HCT116 (cell line): ENCODE measurements at regions not wholly inside any gene's neighbourhood (a gene's known extent, or its start where the extent isn't known, plus 50 kb on each side); places are given as distances from the start of the nearest gene placed in this dataset.
"Not testable (repeated sequence)": the region's sequence is repeated elsewhere in the genome, so short reads cannot be mapped to it uniquely, and the experiment has no call there.

ENCODE experiments used
- CTCF ChIP-seq, 3 experiments: fragments of 200-600 bp in 1 of 3; sonication (generic) in 1 of 3; IDR thresholded peaks in 2 of 3; conservative IDR thresholded peaks in 1 of 3; 2 replicates each; pipeline ENCODE4 v1.5.1; 2012 to 2017; ENCODE audit warnings: low read depth in 2 of 3, low read length in 2 of 3, antibody characterized with exemption in 1 of 3, borderline replicate concordance in 1 of 3, control low read depth in 1 of 3, mild to moderate bottlenecking in 1 of 3, mixed read lengths in 1 of 3, mixed run types in 1 of 3, moderate library complexity in 1 of 3; ENCODE audit not compliant: insufficient read depth in 1 of 3
- EGR1 ChIP-seq: IDR thresholded peaks from 2 replicates; pipeline ENCODE4 v1.6.1; 2012; ENCODE audit warnings: low read depth
- POLR2A ChIP-seq: IDR thresholded peaks from 2 replicates; pipeline ENCODE4 v1.7.0; 2011; ENCODE audit warnings: borderline replicate concordance; ENCODE audit not compliant: insufficient read depth, insufficient read length; ENCODE audit errors: extremely low read depth
- POLR2AphosphoS5 ChIP-seq: IDR thresholded peaks from 2 replicates; pipeline ENCODE4 v1.6.1; 2011; ENCODE audit warnings: mild to moderate bottlenecking, low read depth, low read length, moderate library complexity
- SIN3A ChIP-seq: IDR thresholded peaks from 2 replicates; pipeline ENCODE4 v1.6.1; 2012; ENCODE audit warnings: low read depth

DNA sequence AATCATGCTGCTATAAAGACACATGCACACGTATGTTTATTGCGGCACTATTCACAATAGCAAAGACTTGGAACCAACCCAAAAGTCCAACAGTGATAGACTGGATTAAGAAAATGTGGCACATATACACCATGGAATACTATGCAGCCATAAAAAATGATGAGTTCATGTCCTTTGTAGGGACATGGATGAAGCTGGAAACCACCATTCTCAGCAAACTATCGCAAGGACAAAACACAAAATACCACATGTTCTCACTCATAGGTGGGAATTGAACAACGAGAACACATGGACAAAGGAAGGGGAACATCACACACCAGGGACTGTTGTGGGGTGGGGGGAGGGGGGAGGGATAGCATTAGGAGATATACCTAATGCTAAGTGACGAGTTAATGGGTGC lies 61.8 kb upstream of the MAP3K1 start:
- not testable (repeated sequence) for TF ChIP-seq POLR2AphosphoS5; CTCF (IDR thresholded peaks at IDR 0.05 in 2 of 3, conservative IDR thresholded peaks at IDR 0.05 in 1 of 3; ENCODE audit: borderline replicate concordance in 1 of 3, insufficient read depth in 1 of 3, low read depth in 2 of 3, low read length in 2 of 3); POLR2A; SIN3A; EGR1
